Astrocyte of the spinal cord (primary cell): ENCODE measurements at regions not wholly inside any gene's neighbourhood (a gene's known extent, or its start where the extent isn't known, plus 50 kb on each side); places are given as distances from the start of the nearest gene placed in this dataset.
A peak's percentile ranks its signal among the peaks of the same experiment; 100 is the strongest.

Experiments
- DNase-seq: peaks from one replicate; pipeline ENCODE4 v3.0.0; 2011; ENCODE audit warnings: low read depth, low spot score
- H3K4me3 ChIP-seq: 2 replicates; pipeline ENCODE4 v1.5.1; 2011; ENCODE audit warnings: low read depth, mild to moderate bottlenecking, low read length, moderate library complexity
- in situ Hi-C: cut with HindIII; loops from 2 replicates; pipeline ENCODE4 v1.10.0; 2017; ENCODE audit warnings: low sequenced_read_pairs
- TF ChIP-seq, protein P1 (sequence below): IDR thresholded peaks from 2 replicates; pipeline ENCODE4 v1.5.1; 2012; ENCODE audit warnings: low read depth, mild to moderate bottlenecking, low read length, inconsistent platforms

DNA sequence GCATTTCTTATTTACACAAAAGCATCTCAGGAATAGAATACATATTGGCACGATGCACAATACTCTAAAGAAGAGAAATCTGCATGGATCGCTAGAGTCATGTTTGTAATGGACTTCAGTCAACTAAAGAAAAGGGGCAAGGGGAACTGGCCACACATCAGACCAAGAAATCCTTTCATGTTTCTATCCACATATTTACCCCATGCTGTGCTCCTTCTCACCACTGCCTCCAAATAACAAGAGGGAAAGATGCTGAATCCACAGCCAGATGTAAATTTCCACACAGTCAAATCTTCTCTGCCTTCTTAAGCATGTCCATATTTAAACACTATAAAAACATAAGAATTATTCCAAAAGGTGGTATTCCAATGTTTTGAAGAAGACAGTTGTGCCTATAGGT lies 67.6 kb downstream of the COX18 start:
- no peak for DNase-seq
- H3K4me3 ChIP-seq, result no peak overlapping the region
- in situ Hi-C loops, result no loop called here
- TF ChIP-seq, protein P1, sequence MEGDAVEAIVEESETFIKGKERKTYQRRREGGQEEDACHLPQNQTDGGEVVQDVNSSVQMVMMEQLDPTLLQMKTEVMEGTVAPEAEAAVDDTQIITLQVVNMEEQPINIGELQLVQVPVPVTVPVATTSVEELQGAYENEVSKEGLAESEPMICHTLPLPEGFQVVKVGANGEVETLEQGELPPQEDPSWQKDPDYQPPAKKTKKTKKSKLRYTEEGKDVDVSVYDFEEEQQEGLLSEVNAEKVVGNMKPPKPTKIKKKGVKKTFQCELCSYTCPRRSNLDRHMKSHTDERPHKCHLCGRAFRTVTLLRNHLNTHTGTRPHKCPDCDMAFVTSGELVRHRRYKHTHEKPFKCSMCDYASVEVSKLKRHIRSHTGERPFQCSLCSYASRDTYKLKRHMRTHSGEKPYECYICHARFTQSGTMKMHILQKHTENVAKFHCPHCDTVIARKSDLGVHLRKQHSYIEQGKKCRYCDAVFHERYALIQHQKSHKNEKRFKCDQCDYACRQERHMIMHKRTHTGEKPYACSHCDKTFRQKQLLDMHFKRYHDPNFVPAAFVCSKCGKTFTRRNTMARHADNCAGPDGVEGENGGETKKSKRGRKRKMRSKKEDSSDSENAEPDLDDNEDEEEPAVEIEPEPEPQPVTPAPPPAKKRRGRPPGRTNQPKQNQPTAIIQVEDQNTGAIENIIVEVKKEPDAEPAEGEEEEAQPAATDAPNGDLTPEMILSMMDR, result no peak

DNA sequence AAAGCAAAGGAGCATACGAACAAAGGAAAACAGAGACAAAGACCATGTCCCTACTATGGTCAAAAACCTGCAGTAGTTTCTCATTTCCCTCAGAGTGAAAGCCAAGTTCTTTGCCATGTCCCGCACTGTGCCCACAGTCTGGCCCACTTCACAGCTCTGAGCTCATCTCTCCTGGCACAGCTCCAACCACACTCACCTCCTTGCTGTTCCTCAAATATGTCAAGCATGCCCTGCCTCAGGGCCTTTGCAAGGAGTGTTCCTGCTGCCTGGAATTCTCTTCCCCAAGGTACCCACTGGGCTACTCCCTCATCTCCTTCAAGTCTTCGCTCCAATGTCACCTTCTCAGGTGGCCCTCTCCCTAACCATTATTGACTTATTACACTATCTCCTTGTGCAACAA lies 72.1 kb downstream of the COX18 start:
- H3K4me3 ChIP-seq, result no peak overlapping the region
- peak; percentile 34 for DNase-seq
- TF ChIP-seq, protein P1, result no peak
- in situ Hi-C loops, result no loop called here

DNA sequence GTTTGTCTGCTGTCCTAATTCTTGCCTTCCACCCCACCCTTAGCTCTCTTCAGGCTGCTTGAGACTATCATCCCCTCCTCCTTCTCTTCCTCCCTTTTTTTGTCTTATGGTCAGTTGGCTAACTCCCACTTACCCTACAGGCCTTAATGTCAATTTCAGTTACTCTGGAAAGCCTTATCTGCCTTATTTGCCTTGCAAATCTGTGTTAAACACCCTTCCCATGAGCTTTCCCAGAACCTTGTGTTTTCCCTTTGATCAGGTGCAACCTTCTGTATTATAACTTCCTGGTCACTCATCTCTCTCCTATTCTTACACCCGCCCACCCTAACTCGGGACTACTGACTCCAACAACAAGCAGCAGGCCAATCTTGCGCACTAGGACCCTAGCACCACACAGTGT lies 74.8 kb downstream of the COX18 start:
- TF ChIP-seq, protein P1, result no peak
- no peak overlapping the region for H3K4me3 ChIP-seq
- in situ Hi-C loops, result no loop called here
- DNase-seq, result no peak

DNA sequence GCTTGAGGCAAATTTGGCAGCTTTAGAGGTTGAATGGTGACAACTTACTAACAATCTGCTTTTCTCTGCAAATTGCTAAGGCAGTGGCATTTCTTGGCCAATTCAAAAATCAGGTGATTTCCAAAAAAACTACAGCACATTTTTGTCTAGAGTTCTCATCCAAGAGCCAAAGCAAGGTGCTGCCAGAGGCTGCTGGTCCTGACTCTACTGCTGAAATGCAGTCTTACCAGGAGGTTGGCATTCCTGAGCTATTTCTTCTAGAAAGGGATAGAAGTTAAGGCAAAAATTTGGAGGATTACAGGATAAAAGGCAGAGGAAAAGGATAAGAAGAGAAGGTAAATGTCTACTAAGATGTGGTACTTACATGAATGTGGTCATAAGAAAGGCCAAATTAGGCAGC lies 75.6 kb downstream of the COX18 start:
- TF ChIP-seq, protein P1, result no peak

DNA sequence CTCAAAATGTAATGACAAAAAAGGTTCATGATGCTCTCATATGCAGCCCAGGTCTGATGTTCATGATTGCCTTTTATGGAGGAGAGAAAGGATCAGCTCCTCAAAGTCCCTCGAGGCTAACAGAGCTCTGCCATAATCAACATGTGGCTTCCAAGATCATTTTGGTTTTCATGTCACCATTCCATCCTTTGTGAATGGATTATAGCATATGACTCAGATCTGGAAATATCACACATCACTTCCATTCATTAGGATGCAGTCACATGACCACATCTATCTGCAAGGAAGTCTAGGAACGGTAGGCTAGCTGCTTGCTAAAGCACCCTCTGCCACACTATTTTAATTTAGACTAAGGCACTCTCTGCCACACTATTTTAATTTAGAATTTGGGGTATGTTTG lies 77.6 kb downstream of the COX18 start:
- H3K4me3 ChIP-seq, result no peak overlapping the region
- no peak for DNase-seq
- TF ChIP-seq, protein P1, result no peak
- in situ Hi-C loops, result no loop called here

More for the DNA sequence above, 75.6 kb downstream of the COX18 start:
- DNase-seq, result no peak
- H3K4me3 ChIP-seq, result no peak overlapping the region
- in situ Hi-C loops, result no loop called here

DNA sequence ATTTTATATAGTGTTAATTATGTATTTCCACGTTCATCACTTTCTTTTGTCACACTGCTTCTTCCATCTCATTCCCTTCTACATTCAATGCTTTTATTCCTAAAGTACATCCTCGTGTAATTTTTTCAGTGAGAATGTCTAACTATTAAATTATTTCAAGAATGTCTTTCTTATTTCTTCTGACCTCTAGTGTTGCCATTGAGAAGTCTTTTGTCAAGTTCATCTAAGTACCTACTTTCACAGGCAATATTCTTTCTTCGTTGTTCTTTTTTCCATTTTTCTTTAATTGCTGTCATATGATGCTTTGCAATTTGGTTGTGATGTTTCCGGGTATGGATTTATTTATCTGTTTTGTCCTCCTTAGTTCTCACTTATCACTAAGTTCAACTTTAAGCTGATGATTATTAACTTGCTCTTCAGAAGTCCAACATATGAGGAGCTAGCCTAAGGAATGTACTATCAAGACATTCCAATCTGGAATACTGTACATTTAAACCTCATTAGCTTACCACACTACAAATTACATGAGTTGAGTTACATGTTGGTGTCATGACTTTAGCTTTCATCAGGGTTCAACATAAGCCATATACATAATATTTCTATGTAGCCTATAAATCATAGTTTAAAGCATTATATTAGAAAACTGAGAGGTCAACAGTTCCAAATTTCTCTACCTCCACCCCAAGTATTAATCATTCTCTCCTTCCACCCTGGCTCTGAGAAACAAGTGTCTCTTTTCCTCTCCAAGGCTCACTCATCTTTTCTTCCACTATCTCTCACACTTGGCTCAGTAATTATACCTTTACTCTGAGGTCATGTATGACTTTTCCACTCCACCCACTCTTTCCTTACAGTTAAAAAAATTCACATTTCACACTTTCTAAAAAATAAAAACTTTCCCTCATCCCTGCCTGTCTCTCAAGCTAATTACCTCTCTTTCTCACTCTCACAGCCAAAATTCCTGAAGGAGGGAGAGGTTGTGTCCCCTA lies 81.5 kb downstream of the COX18 start:
- TF ChIP-seq, protein P1, result peak; percentile 9
- DNase-seq, result peak; percentile 34
- in situ Hi-C loops, result no loop called here
- H3K4me3 ChIP-seq, result no peak overlapping the region
